ENCODE measurements at regions not wholly inside any gene's neighbourhood (a gene's known extent, or its start where the extent isn't known, plus 50 kb on each side); places are given as distances from the start of the nearest gene placed in this dataset.

DNA sequence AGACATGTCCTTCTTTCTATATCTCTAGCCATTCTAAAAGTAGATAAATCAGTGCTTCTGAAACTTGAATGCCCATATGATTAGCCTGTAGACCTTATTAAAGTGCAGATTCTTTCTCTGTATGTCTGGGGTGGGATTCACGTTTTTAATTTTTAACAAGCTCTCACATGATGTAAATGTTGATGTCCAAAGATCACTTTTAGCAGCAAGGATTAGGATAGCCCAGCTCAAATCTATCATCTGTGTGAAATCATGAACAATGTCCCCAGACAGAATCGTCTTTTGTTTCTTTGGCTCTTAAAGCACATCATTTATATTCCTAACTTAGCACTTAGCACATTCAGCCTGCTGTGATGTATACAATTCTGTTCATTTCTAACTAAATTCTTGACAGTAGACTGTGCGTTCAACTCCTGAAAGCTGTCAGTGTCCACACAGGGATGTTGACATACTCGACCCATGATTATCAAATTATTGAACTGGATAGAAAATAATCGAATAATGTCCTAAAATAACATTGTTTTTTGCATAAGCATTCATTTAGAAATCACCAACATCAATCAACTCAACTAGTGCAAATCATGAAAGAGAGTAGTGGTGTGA, 102.1 kb upstream of the MLIP start:
- H2AFZ ChIP-seq (ENCODE audit: low read depth): no peak overlapping the region
- H3K4me1 ChIP-seq (ENCODE audit: control insufficient read depth in 1 of 2, insufficient read depth in 2 of 2, low read depth in 1 of 2, low read length in 1 of 2): no peaks in the 10 kb centered on the region
- DNase-seq: no peak
- no peaks in the 10 kb centered on the region for H3F3A ChIP-seq (replicated peaks; ENCODE audit: insufficient read depth)
- no peak overlapping the region for H3K9ac ChIP-seq
- H3K36me3 ChIP-seq (replicated peaks in 1 of 2; ENCODE audit: control insufficient read depth in 1 of 2, insufficient read depth in 2 of 2, low read length in 1 of 2): no peaks in the 10 kb centered on the region
- H3K27me3 ChIP-seq (ENCODE audit: insufficient read depth): peaks cover 54% of the 10 kb centered on the region; the same call in 1 of the 2 replicates
- no peak overlapping the region for H3K4me2 ChIP-seq
- H3K27ac ChIP-seq (ENCODE audit: low read depth in 2 of 2, low read length in 1 of 2): no peak overlapping the region
- no peaks in the 10 kb centered on the region for H4K20me1 ChIP-seq (ENCODE audit: insufficient read depth)
- ChIA-PET POLR2A (no interaction called here), CTCF (no interaction called here)
- no peaks in the 10 kb centered on the region for H3K79me2 ChIP-seq (ENCODE audit: insufficient read depth)
- TF ChIP-seq FOSL2 (IDR thresholded peaks at IDR 0.05; ENCODE audit: borderline replicate concordance, low read depth): no peak
- no peak for TF ChIP-seq NFIC (IDR thresholded peaks at IDR 0.05; ENCODE audit: borderline replicate concordance)
- TF ChIP-seq, protein P1, sequence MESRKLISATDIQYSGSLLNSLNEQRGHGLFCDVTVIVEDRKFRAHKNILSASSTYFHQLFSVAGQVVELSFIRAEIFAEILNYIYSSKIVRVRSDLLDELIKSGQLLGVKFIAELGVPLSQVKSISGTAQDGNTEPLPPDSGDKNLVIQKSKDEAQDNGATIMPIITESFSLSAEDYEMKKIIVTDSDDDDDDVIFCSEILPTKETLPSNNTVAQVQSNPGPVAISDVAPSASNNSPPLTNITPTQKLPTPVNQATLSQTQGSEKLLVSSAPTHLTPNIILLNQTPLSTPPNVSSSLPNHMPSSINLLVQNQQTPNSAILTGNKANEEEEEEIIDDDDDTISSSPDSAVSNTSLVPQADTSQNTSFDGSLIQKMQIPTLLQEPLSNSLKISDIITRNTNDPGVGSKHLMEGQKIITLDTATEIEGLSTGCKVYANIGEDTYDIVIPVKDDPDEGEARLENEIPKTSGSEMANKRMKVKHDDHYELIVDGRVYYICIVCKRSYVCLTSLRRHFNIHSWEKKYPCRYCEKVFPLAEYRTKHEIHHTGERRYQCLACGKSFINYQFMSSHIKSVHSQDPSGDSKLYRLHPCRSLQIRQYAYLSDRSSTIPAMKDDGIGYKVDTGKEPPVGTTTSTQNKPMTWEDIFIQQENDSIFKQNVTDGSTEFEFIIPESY (IDR thresholded peaks at IDR 0.05; ENCODE audit: borderline replicate concordance, low read depth): no peak
- no peak for TF ChIP-seq MEF2A (IDR thresholded peaks at IDR 0.05; ENCODE audit: borderline replicate concordance, low read depth)
- no peak for TF ChIP-seq GATA2 (CRISPR knock-in tag; IDR thresholded peaks at IDR 0.05)
- TF ChIP-seq, protein P2, sequence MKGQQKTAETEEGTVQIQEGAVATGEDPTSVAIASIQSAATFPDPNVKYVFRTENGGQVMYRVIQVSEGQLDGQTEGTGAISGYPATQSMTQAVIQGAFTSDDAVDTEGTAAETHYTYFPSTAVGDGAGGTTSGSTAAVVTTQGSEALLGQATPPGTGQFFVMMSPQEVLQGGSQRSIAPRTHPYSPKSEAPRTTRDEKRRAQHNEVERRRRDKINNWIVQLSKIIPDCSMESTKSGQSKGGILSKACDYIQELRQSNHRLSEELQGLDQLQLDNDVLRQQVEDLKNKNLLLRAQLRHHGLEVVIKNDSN (IDR thresholded peaks at IDR 0.05; ENCODE audit: borderline replicate concordance, low read depth): no peak
- TF ChIP-seq, protein P3, sequence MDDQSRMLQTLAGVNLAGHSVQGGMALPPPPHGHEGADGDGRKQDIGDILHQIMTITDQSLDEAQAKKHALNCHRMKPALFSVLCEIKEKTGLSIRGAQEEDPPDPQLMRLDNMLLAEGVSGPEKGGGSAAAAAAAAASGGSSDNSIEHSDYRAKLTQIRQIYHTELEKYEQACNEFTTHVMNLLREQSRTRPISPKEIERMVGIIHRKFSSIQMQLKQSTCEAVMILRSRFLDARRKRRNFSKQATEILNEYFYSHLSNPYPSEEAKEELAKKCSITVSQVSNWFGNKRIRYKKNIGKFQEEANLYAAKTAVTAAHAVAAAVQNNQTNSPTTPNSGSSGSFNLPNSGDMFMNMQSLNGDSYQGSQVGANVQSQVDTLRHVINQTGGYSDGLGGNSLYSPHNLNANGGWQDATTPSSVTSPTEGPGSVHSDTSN (IDR thresholded peaks at IDR 0.05): no peak
- TF ChIP-seq, protein P4, sequence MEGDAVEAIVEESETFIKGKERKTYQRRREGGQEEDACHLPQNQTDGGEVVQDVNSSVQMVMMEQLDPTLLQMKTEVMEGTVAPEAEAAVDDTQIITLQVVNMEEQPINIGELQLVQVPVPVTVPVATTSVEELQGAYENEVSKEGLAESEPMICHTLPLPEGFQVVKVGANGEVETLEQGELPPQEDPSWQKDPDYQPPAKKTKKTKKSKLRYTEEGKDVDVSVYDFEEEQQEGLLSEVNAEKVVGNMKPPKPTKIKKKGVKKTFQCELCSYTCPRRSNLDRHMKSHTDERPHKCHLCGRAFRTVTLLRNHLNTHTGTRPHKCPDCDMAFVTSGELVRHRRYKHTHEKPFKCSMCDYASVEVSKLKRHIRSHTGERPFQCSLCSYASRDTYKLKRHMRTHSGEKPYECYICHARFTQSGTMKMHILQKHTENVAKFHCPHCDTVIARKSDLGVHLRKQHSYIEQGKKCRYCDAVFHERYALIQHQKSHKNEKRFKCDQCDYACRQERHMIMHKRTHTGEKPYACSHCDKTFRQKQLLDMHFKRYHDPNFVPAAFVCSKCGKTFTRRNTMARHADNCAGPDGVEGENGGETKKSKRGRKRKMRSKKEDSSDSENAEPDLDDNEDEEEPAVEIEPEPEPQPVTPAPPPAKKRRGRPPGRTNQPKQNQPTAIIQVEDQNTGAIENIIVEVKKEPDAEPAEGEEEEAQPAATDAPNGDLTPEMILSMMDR (IDR thresholded peaks at IDR 0.05): no peak
- no peak for TF ChIP-seq MXI1 (IDR thresholded peaks at IDR 0.05; ENCODE audit: low read depth, low read length)
- no peak for TF ChIP-seq EZH2phosphoT487 (IDR thresholded peaks at IDR 0.05; ENCODE audit: borderline replicate concordance, low read depth)
- no peak for TF ChIP-seq TAF1 (IDR thresholded peaks at IDR 0.05; ENCODE audit: borderline replicate concordance, low read depth, low read length)
- TF ChIP-seq POLR2AphosphoS5 (IDR thresholded peaks at IDR 0.05; ENCODE audit: low read depth, low read length): no peak
- TF ChIP-seq, protein P5, sequence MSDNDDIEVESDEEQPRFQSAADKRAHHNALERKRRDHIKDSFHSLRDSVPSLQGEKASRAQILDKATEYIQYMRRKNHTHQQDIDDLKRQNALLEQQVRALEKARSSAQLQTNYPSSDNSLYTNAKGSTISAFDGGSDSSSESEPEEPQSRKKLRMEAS (IDR thresholded peaks at IDR 0.05; ENCODE audit: low read depth): no peak
- TF ChIP-seq, protein P6, sequence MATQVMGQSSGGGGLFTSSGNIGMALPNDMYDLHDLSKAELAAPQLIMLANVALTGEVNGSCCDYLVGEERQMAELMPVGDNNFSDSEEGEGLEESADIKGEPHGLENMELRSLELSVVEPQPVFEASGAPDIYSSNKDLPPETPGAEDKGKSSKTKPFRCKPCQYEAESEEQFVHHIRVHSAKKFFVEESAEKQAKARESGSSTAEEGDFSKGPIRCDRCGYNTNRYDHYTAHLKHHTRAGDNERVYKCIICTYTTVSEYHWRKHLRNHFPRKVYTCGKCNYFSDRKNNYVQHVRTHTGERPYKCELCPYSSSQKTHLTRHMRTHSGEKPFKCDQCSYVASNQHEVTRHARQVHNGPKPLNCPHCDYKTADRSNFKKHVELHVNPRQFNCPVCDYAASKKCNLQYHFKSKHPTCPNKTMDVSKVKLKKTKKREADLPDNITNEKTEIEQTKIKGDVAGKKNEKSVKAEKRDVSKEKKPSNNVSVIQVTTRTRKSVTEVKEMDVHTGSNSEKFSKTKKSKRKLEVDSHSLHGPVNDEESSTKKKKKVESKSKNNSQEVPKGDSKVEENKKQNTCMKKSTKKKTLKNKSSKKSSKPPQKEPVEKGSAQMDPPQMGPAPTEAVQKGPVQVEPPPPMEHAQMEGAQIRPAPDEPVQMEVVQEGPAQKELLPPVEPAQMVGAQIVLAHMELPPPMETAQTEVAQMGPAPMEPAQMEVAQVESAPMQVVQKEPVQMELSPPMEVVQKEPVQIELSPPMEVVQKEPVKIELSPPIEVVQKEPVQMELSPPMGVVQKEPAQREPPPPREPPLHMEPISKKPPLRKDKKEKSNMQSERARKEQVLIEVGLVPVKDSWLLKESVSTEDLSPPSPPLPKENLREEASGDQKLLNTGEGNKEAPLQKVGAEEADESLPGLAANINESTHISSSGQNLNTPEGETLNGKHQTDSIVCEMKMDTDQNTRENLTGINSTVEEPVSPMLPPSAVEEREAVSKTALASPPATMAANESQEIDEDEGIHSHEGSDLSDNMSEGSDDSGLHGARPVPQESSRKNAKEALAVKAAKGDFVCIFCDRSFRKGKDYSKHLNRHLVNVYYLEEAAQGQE (IDR thresholded peaks at IDR 0.05; ENCODE audit: low read depth, low read length): no peak
- H3K4me3 ChIP-seq (ENCODE audit: low read depth in 2 of 2, low read length in 1 of 2): no peak overlapping the region
- no peaks in the 10 kb centered on the region; the same call in 1 of the 2 replicates for H3K9me2 ChIP-seq
- 3% methylated on average over 5 of the region's 5 CpGs for WGBS (ENCODE audit: low lambda C conversion rate)
- no peaks in the 10 kb centered on the region for H3K9me3 ChIP-seq
